Loucy (cell line): ENCODE measurements at regions not wholly inside any gene's neighbourhood (a gene's known extent, or its start where the extent isn't known, plus 50 kb on each side); places are given as distances from the start of the nearest gene placed in this dataset.

Experiments used
- EZH2phosphoT487 ChIP-seq: fragments of 200-600 bp; IDR thresholded peaks from 2 replicates; pipeline ENCODE4 v1.6.1; 2018; ENCODE audit warnings: antibody characterized with exemption, mild to moderate bottlenecking, moderate library complexity, borderline replicate concordance
- TF ChIP-seq, protein P1 (sequence below): fragments of 200-600 bp; sonication (generic); conservative IDR thresholded peaks from 2 replicates; pipeline ENCODE4 v1.5.1; 2014; ENCODE audit warnings: mild to moderate bottlenecking, antibody characterized with exemption, low read length

DNA sequence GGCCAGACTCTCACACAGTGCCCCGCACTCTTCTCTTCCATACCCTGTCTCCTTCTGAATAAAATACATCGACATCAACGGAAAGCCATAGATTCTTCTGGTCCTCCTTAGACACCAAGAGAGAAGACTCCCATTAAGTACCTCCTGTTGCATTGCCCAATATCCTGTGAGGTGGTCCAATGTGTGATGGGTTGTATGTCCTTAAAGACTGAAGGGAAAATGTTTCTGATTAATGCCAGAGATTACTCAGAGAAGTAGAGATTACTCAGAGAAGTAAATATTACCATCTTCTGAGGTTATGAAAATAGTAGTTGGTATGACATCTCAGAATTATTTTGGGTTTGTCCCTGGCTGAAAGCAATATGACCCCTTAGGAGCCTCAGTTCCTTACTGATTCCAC, 60.8 kb upstream of the GALNT15 start:
- TF ChIP-seq, protein P1, sequence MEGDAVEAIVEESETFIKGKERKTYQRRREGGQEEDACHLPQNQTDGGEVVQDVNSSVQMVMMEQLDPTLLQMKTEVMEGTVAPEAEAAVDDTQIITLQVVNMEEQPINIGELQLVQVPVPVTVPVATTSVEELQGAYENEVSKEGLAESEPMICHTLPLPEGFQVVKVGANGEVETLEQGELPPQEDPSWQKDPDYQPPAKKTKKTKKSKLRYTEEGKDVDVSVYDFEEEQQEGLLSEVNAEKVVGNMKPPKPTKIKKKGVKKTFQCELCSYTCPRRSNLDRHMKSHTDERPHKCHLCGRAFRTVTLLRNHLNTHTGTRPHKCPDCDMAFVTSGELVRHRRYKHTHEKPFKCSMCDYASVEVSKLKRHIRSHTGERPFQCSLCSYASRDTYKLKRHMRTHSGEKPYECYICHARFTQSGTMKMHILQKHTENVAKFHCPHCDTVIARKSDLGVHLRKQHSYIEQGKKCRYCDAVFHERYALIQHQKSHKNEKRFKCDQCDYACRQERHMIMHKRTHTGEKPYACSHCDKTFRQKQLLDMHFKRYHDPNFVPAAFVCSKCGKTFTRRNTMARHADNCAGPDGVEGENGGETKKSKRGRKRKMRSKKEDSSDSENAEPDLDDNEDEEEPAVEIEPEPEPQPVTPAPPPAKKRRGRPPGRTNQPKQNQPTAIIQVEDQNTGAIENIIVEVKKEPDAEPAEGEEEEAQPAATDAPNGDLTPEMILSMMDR = no peak
- no peak for TF ChIP-seq EZH2phosphoT487
